Activated T-cell treated with anti-CD3 and anti-CD28 coated beads, Interleukin-2, amount 50 U/mL, for 24 hours (primary cell): ENCODE measurements at regions not wholly inside any gene's neighbourhood (a gene's known extent, or its start where the extent isn't known, plus 50 kb on each side); places are given as distances from the start of the nearest gene placed in this dataset.

Source experiments
- DNase-seq: peaks from one replicate; pipeline ENCODE4 v3.0.0-alpha.2; 2020
- H3K27ac Mint-ChIP-seq: 2 replicates; pipeline ENCODE4 v1.8.0; 2020; ENCODE audit warnings: mild to moderate bottlenecking, mixed read lengths
- H3K27me3 Mint-ChIP-seq: 2 replicates; pipeline ENCODE4 v1.8.0; 2020; ENCODE audit warnings: mixed read lengths
- H3K36me3 Mint-ChIP-seq: 2 replicates; pipeline ENCODE4 v1.8.0; 2020; ENCODE audit warnings: low read depth, mixed read lengths
- H3K4me1 Mint-ChIP-seq: 2 replicates; pipeline ENCODE4 v1.8.0; 2020; ENCODE audit warnings: low read depth, mixed read lengths
- H3K4me3 Mint-ChIP-seq: 2 replicates; pipeline ENCODE4 v1.8.0; 2020; ENCODE audit warnings: mild to moderate bottlenecking, moderate library complexity, mixed read lengths
- H3K9me3 Mint-ChIP-seq: 2 replicates; pipeline ENCODE4 v1.8.0; 2020; ENCODE audit warnings: mixed read lengths

DNA sequence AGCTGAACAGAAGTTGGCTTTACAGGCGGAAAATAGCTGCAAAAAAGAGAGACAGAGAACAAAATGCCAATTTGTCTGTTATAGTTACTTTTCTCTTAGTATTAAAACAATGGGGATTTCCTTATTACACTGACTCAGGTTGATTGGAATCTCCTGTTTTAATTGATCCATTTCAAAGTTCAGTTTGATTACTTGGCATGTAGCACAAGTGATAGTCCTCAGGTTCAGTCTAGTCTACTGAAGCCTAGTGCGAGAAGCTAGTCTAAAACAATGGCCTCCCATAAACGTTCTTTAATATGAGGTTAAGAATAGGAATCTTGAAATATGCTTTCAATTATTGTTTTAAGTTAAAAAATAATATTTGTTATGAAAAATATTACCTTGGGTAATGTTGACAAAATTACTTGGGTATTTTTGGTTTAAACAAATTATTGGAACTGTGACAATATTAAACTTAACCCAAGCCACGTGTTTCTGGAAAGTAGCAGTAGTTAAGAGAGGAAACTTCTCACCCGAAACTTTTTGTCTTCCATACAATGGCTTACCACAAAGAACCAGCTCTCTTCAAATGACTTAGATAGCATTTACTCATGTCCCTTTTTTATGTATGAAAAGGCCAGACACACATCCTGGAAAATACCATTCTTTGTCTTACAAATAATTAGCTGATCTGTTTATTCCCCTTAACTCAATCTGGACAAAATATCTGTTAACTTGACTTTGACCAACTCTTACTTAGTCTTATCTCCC is 1326.2 kb upstream of the TMEFF2 start:
- Mint-ChIP-seq H3K36me3 (no peaks in the 10 kb centered on the region), H3K4me1 (peaks cover 1% of the 10 kb centered on the region), H3K27ac (no peak overlapping the region), H3K4me3 (no peak overlapping the region), H3K27me3 (no peaks in the 10 kb centered on the region), H3K9me3 (peaks cover 4% of the 10 kb centered on the region)
- no peak for DNase-seq

DNA sequence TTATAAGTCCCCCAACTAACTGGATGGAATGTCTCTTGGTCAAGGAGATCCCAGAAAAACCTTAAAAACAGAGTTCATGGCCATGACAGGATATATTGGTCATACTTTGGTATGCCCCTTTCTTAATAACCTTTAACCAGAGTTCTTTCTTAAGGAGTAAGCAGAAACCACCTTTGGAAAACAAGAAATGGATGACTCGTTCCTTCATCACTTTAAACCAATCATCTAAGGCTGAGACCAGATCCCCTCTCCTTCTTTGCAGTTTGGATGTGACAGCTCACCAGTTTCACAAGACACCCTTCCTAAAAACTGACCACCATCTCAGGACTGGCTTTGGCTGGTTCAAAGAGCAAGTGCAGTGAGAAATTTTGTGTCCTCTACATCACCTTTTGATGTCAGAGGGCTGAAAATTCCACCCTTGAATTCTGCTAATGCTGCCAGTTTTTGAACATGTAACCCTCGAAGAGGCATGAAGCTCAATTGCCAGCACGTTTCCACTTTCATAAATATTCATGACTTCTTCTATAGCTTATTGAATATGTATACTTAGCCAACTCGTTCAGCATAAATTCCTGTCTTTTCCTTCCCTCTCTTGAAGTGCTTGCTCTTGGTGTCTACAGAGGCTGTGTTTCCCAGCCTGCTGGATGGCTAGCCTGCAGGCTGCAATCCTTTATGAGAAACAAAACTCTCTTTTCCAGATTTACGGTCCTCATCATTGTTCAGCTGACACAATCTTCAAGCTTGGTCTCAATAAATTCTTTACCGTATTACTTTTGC is 1323.5 kb upstream of the TMEFF2 start:
- no peak for DNase-seq
- Mint-ChIP-seq H3K36me3 (no peaks in the 10 kb centered on the region), H3K4me1 (peaks cover 1% of the 10 kb centered on the region), H3K27me3 (no peaks in the 10 kb centered on the region), H3K4me3 (no peak overlapping the region), H3K9me3 (peaks cover 4% of the 10 kb centered on the region), H3K27ac (no peak overlapping the region)

DNA sequence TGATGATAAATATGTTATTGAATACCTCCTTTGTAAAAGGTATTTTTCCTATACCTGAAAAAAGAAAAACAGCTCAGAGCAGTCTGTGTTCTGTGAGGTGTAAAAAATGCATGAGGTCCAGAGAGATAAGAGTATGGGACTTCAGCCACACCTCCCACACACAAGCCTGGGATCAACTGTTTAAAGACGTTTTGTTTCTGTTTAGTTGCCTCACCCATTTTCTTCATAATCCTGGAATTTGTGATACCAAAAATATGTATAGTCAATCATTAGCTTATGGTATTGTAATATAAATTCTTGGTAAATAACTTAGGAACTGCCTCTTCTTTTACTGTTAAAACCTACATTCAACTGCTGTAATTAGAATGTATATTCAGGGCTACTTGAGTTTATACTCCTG is 1322.9 kb upstream of the TMEFF2 start:
- no peaks in the 10 kb centered on the region for H3K36me3 Mint-ChIP-seq
- peaks cover 1% of the 10 kb centered on the region for H3K4me1 Mint-ChIP-seq
- H3K27ac Mint-ChIP-seq: no peak overlapping the region
- no peaks in the 10 kb centered on the region for H3K27me3 Mint-ChIP-seq
- peaks cover 4% of the 10 kb centered on the region for H3K9me3 Mint-ChIP-seq
- DNase-seq: no peak
- no peak overlapping the region for H3K4me3 Mint-ChIP-seq

DNA sequence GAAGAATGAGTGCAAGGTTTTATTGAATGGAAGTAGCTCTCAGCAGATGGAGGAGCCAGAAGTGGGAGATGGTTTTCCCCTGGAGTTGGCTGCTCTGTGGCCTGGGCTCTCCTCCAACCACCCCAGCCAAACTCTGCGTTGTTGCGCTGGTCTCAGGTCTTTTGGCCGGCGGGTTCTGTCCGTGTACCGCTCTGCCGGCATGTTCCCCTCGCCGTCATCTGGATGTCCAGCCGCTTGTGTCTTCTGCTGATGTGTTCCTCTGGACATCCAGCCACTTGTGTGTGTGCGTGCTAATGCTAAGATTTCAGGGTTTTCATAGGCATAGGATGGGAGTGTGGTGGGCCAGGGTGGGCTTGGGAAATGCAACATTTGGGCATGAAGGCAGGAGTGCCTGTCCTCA is 1311.3 kb upstream of the TMEFF2 start:
- Mint-ChIP-seq H3K9me3 (no peaks in the 10 kb centered on the region), H3K27me3 (no peaks in the 10 kb centered on the region), H3K4me1 (no peaks in the 10 kb centered on the region), H3K4me3 (no peak overlapping the region), H3K36me3 (no peaks in the 10 kb centered on the region), H3K27ac (no peak overlapping the region)
- DNase-seq: no peak

DNA sequence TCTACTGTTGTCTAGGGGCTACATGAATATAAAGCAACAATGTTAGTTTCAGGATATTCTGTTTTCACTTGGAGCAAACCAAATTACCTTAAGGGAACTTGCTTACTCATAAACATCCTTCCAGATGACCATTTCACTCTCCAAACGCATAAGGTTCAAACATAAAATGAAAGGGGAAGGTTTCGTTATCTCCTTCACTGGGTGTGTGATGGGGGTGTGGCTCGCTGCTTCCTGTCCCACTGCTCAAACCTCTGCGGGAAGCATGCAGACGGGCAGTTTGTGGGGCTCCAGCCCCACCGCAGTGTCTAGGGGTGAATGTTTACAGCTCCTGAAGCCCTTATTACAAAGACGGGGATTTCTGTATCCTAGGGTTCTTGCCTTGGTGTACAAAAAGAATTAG is 1310.9 kb upstream of the TMEFF2 start:
- H3K27me3 Mint-ChIP-seq: no peaks in the 10 kb centered on the region
- no peak for DNase-seq
- H3K9me3 Mint-ChIP-seq: no peaks in the 10 kb centered on the region
- no peaks in the 10 kb centered on the region for H3K36me3 Mint-ChIP-seq
- H3K27ac Mint-ChIP-seq: no peak overlapping the region
- no peak overlapping the region for H3K4me3 Mint-ChIP-seq
- no peaks in the 10 kb centered on the region for H3K4me1 Mint-ChIP-seq

DNA sequence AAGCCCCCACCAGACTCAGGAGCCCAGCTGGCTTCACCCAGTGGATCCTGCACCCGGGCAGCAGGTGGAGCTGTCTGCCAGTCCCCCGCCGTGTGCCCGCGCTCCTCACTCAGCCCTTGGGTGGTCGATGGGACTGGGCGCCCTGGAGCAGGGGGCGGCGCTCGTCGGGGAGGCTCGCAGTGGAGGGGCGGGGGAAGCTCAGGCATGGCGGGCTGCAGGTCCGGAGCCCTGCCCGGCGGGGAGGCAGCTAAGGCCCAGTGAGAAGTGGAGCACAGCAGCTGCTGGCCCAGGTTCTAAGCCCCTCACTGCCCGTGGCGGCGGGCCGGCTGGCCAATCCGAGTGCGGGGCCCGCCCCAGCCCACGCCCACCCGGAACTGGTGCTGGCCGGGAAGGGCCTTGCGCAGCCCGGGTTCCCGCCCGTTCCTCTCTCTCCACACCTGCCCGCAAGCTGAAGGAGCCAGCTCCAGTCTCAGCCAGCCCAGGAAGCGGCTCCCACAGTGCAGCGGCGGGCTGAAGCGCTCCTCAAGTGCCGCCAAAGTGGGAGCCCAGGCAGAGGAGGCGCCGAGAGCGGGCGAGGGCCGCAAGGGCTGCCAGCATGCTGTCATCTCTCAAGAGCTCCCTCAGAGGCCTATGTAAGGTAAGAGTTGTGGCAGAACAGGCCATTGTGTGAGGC is 1307.8 kb upstream of the TMEFF2 start:
- no peaks in the 10 kb centered on the region for H3K9me3 Mint-ChIP-seq
- H3K4me3 Mint-ChIP-seq: no peak overlapping the region
- no peak for DNase-seq
- H3K36me3 Mint-ChIP-seq: no peaks in the 10 kb centered on the region
- no peaks in the 10 kb centered on the region for H3K27me3 Mint-ChIP-seq
- H3K4me1 Mint-ChIP-seq: no peaks in the 10 kb centered on the region
- H3K27ac Mint-ChIP-seq: no peak overlapping the region

DNA sequence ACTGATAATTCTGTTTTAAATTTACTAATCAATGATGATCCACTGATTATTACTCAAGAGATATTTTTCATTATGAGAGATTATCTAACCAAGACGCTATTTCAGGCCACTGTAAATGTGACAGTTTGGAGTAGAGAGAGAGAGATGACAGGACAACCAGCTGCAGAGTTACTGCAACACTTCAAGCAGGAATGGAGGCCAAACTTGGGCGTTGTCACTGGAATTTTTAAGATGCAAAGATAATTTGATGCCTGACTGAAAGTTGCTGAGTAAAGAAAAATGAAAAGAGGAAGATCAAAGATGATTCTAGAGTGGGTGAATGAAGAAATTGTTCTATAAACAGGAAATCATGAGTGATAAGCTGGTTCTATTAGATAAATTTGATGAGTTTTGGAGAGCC is 1302.1 kb upstream of the TMEFF2 start:
- no peak for DNase-seq
- Mint-ChIP-seq H3K4me3 (no peak overlapping the region), H3K36me3 (no peaks in the 10 kb centered on the region), H3K4me1 (no peaks in the 10 kb centered on the region), H3K27ac (no peak overlapping the region), H3K27me3 (no peaks in the 10 kb centered on the region), H3K9me3 (no peaks in the 10 kb centered on the region)

DNA sequence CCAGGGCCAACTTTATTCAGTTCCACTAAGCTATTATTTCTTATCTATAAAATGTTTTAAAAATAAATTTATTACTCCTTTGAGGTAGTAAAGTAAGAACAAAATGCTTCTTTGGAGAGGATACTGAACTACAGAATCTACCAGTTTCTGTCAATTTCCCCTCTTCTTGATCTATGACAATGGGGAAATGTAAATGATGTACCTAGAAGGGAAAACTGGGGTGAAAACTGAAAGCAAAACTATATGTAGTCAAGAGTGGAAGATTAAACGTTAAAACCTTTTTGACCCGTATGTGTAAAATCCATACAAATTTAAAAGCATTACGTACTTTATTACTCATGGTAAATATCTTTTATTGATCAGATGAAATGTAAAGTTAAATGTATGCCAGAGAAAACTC is 1287.8 kb upstream of the TMEFF2 start:
- Mint-ChIP-seq H3K27me3 (no peaks in the 10 kb centered on the region), H3K4me1 (peaks cover 3% of the 10 kb centered on the region), H3K36me3 (no peaks in the 10 kb centered on the region), H3K4me3 (no peak overlapping the region), H3K27ac (no peak overlapping the region), H3K9me3 (no peaks in the 10 kb centered on the region)
- DNase-seq: no peak

DNA sequence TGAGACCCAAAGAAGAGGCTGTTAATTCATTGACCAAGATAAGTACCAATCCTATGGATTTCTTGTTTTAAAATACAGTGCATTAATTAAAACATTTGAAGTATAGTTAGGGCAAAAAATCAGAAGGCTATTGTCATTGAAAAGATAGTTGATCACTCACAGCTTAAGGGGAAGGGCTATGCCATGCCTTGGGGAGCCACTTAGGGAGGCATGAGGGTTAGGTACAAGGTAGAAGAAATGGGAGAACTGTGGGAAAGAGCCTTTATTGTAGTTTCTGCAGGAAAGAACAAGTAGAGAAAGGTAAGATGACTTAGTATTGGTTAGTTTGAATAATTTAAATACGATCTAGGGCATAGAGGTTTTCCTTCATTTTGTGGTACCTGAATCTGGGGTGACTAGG is 1285.5 kb upstream of the TMEFF2 start:
- Mint-ChIP-seq H3K4me1 (peaks cover 13% of the 10 kb centered on the region), H3K27ac (no peak overlapping the region), H3K36me3 (no peaks in the 10 kb centered on the region), H3K27me3 (no peaks in the 10 kb centered on the region), H3K9me3 (no peaks in the 10 kb centered on the region), H3K4me3 (no peak overlapping the region)
- DNase-seq: no peak

DNA sequence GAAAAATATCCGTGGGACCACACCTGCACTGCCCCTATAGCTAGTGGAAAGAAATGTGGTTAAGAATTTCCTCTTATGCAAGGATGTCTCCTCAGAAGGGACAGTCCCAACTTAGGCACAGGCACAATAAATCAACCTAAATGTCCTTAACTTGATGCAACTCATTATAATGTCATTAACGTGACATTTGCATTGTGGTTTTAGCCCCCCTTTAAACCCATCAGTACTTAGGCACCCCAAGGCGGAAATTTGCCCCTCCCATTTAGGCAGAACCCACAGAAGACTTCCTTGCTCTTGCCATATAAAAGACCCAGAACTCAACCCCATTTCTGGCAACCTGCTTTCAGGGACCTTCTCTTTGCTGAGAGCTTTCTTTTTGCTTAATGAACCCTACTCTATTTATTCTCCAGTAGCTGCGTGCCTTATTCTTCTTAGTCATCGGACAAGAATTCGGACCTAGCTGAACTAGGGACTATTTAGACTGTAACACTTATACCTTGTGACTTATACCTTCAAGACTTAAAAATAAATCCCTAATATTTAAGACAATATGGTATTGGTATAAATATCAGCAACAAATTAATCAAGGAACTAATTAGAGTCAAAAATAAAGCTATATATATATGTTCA is 1281.6 kb upstream of the TMEFF2 start:
- no peaks in the 10 kb centered on the region for H3K27me3 Mint-ChIP-seq

DNA sequence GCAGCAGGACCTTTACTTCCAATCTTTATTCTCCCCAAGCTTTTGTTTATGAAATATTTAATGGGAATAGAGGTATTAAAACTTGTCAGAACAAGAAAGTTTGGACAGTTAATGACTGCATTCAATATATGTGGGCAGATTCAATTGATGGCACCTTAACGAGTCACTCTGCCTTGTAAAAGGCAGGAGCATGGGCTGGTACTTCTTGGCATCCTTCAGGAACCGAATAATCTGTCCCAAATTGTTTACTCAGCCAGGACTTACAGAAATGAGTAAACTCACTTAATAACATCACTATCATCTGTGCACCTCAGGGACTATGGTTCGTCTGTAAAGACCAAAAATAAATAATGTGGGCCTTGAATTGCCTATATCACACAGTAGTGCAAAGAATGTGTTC is 1280.3 kb upstream of the TMEFF2 start:
- H3K27me3 Mint-ChIP-seq: no peaks in the 10 kb centered on the region
- H3K9me3 Mint-ChIP-seq: peaks cover 5% of the 10 kb centered on the region
- peaks cover 10% of the 10 kb centered on the region for H3K4me1 Mint-ChIP-seq
- H3K4me3 Mint-ChIP-seq: no peak overlapping the region
- no peak for DNase-seq
- no peak overlapping the region for H3K27ac Mint-ChIP-seq
- no peaks in the 10 kb centered on the region for H3K36me3 Mint-ChIP-seq

More for the DNA sequence above, 1281.6 kb upstream of the TMEFF2 start:
- DNase-seq: no peak
- no peaks in the 10 kb centered on the region for H3K36me3 Mint-ChIP-seq
- peaks cover 5% of the 10 kb centered on the region for H3K9me3 Mint-ChIP-seq
- H3K27ac Mint-ChIP-seq: peak overlapping the region; percentile 59
- H3K4me1 Mint-ChIP-seq: peaks cover 10% of the 10 kb centered on the region
- H3K4me3 Mint-ChIP-seq: no peak overlapping the region

DNA sequence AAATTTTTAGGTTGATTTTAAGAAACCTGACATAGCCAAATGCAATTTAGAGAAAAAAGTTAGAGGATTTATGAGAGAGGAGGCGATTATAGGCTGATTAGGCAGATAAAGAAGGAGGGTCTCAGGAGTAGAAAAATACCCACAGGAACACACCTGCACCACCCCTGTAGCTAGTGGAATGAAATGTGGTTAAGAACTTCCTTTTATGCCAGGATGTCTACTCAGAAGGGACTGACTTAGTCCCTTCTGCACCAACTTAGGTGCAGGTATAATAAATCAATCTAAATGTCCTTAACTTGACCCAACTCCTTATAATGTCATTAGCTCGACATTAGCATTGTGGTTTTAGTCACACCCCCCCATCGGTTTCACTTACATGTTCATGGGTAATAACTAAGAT is 1274.5 kb upstream of the TMEFF2 start:
- Mint-ChIP-seq H3K27me3 (no peaks in the 10 kb centered on the region), H3K36me3 (no peaks in the 10 kb centered on the region), H3K27ac (no peak overlapping the region), H3K4me3 (no peak overlapping the region), H3K9me3 (peaks cover 5% of the 10 kb centered on the region), H3K4me1 (peaks cover 7% of the 10 kb centered on the region)
- DNase-seq: no peak

DNA sequence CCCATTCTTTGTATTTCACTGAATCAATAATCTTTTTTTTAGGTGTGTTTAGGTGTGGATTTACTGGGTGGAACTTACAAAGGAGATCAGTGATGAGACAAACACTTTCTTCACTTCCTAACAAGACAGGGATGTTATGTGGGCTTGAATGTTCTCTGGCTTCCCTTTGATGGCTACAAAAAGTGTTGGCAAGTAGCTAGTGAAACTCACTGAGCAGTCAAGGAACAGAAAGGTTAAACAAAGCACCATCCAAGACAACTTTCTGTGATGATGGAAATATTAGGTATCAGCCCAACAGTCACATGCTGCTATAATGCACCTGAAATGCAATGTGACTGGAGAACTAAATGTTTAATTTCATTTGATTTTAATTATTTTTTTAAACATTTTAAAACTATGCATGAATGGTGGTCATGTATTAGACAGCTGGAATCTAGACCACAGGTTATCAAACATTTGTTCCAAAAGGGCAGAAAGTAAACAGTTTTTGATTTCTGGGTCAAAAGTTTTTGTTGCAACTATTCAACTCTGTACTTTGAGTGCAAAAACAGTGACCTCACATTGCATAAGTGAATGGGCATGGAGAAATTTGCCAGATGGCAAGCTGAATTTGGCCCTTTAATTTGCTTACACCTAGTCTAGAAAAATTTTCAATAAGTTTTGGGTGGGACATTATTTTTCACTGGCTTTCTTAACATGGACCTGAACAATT is 1272.7 kb upstream of the TMEFF2 start:
- peaks cover 5% of the 10 kb centered on the region for H3K9me3 Mint-ChIP-seq
- peaks cover 7% of the 10 kb centered on the region for H3K4me1 Mint-ChIP-seq
- H3K36me3 Mint-ChIP-seq: no peaks in the 10 kb centered on the region
- H3K27ac Mint-ChIP-seq: no peak overlapping the region
- no peak for DNase-seq
- no peak overlapping the region for H3K4me3 Mint-ChIP-seq
- no peaks in the 10 kb centered on the region for H3K27me3 Mint-ChIP-seq

DNA sequence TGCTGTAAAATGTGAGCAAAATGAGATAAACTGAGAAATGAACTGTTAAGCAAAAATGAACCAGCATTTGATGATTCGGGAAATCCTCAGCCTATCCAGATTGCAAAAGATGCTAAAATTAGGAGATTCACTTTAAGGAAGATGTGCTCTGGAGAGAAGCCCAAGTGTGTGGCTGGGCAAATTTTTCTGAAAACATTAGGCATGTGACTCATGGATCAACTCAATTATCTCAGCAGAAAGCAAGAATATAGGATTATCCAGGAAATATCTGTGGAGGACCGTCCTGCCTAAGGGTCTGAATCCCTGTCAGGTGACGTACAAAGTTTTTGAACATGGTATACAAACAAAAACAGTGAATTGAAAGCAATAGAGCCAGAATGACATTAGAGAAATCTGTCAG is 1268.3 kb upstream of the TMEFF2 start:
- no peaks in the 10 kb centered on the region for H3K27me3 Mint-ChIP-seq
- no peak overlapping the region for H3K27ac Mint-ChIP-seq
- H3K4me1 Mint-ChIP-seq: no peaks in the 10 kb centered on the region
- no peak for DNase-seq
- no peaks in the 10 kb centered on the region for H3K36me3 Mint-ChIP-seq
- H3K9me3 Mint-ChIP-seq: peaks cover 3% of the 10 kb centered on the region
- no peak overlapping the region for H3K4me3 Mint-ChIP-seq
